GM21576 (cell line): ENCODE measurements at regions not wholly inside any gene's neighbourhood (a gene's known extent, or its start where the extent isn't known, plus 50 kb on each side); places are given as distances from the start of the nearest gene placed in this dataset.

ENCODE experiments used
- ATAC-seq: cut with Tn5 transposase; IDR thresholded peaks from one replicate; pipeline ENCODE4 v1.9.1; 2021; ENCODE audit warnings: mild to moderate bottlenecking, moderate library complexity; ENCODE audit not compliant: unreplicated experiment

DNA sequence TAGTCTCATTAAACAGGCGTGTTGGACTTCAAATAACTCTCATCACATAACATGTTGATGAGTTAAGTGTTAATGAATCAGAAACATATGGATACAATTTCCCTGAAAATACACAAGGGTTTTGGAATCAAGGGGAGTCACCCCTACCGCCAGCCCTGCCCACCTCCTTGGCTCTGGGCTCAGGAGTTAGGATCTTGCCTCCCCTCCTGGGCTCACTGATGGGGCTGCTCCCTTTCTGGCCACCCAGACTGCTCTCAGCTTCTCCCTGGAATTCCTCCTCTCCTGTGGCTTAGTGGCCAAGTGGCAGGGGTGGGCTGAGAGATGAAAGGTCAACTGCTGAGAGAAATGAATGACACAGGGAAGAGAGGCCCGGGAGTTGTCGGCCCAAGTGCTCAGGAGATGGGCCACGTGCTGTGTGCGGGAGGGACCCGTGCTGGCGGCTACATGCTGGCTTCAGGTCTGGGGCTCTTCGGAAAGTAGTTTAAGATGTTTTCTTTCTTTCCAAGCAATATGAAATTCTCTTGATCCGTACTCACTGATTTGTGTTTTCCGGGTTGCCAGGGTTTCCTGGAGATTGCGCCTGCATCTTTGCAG is 55.8 kb upstream of the TNP1 start:
- no peak for ATAC-seq

- no peak for ATAC-seq
Measured at GRCh38 chr2:216914491-216914890, 54.6 kb upstream of the TNP1 start.

GRCh38 chr2:216911886-216912285 is 52.0 kb upstream of the TNP1 start:
- no peak for ATAC-seq

DNA sequence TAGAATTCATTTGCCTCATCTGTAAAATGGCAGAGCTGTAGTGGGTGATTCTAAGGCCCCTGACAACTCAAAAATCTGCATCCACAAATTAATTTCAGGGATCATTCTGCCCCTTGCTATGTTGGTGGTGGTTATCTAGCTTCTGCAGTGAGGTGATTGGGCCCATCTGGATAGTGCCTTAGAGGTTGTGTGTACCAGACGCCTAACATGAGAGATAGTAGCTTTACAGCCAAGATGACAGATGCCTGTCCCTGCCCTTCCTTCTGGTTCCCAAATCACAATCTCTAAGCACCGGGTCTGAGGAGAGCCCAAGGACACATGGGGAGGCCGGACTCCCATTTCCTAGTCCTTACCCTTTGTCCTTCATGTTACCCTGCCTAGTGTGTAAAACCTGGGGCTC is 51.1 kb upstream of the TNP1 start:
- no peak for ATAC-seq

DNA sequence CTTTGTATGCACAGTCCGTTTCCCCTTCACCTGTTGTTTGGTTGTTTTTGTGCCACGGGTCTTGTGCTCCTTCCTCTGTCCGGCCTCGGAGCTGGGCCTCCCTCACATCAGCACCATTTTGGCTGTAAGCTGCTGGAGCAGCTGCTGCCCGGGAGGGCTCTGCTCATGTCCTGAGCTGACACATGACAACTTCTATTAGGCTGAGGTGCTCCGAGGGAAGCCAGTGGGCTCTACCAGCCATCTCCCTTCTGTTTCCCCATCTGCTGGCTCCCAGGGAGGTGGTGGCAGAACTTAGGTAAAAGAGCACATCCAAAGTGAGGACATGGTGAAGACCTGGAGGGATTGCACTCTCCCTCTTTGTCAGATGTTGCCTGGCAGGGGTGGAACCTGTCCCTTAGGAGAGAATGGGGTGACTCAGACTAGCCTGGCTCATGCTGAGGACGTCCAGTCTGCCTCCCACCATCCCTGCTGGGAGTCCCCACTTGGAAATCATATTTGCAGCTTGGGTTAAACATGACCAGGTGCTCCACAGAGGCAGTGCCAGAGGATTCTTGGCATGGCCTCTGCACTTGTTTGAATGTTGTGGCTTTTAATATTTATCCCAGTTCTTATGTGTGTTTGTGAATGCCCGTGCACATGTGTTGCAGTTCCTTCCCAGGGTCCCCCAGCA is 49.8 kb upstream of the TNP1 start:
- ATAC-seq = no peak
